HCT116 (cell line): ENCODE measurements at regions not wholly inside any gene's neighbourhood (a gene's known extent, or its start where the extent isn't known, plus 50 kb on each side); places are given as distances from the start of the nearest gene placed in this dataset.

Source experiments
- ATAC-seq: fragments of 200-7000 bp; cut with Tn5 transposase; 2 replicates; pipeline ENCODE4 v1.9.1; 2020; ENCODE audit warnings: mild to moderate bottlenecking, moderate library complexity
- BruUV-seq: library from RNA; stranded (reverse); fragments of 400-500 nt; replicated peaks from 2 replicates; lab custom pipeline; 2021; lab: Mats Ljungman, UMichigan
- CTCF ChIA-PET: fragments of 300-600 bp; sonication (Branson Sonifier 250); formaldehyde crosslinking; loops from one replicate; lab custom pipeline; 2021; ENCODE audit warnings: antibody characterized with exemption; lab: Charles Lee
- POLR2A ChIA-PET: fragments of 300-600, 350-600 bp; sonication (Branson Sonifier 250); formaldehyde crosslinking; loops from one replicate; lab custom pipeline; 2021; ENCODE audit warnings: antibody characterized with exemption; lab: Charles Lee
- RAD21 ChIA-PET, 2 experiments: fragments of 300-600 bp; sonication (Branson Sonifier 250); formaldehyde crosslinking; loops; one replicate each; lab custom pipeline; 2023; ENCODE audit warnings: low total read pairs in 2 of 2; ENCODE audit not compliant: uncharacterized antibody in 2 of 2, unreplicated experiment in 2 of 2, low non-redundant PET in 1 of 2; lab: Charles Lee
- DNase-seq: peaks from one replicate; pipeline ENCODE4 v3.0.0-alpha.2; 2010; ENCODE audit warnings: low read depth, low spot score
- H2AFZ ChIP-seq: fragments of 200-600 bp; shearing (Covaris generic), sonication (generic); 2 replicates; pipeline ENCODE4 v1.6.1; 2017; ENCODE audit warnings: low read depth, mixed run types, mixed read lengths, antibody characterized with exemption, low read length; ENCODE audit not compliant: poor library complexity, severe bottlenecking
- H3K27ac ChIP-seq: 2 replicates; pipeline ENCODE4 v1.5.1; 2012; ENCODE audit warnings: low read depth, low read length
- H3K27me3 ChIP-seq: fragments of 200-600 bp; sonication (generic); 2 replicates; pipeline ENCODE4 v1.6.1; 2016; ENCODE audit warnings: mixed run types, low read length, mixed read lengths; ENCODE audit not compliant: insufficient read depth
- H3K36me3 ChIP-seq, 2 experiments: fragments of 200-500 bp in 1 of 2; fragments of 200-600 bp in 1 of 2; sonication (Bioruptor generic) in 1 of 2; sonication (generic) in 1 of 2; 2 replicates each; pipeline versions ENCODE4 v1.5.1 to v1.6.1; 2014 to 2016; ENCODE audit warnings: low read length in 2 of 2, inconsistent platforms in 1 of 2, mixed read lengths in 1 of 2, mixed run types in 1 of 2; ENCODE audit not compliant: insufficient read depth in 2 of 2, control insufficient read depth in 1 of 2
- H3K4me1 ChIP-seq, 2 experiments: fragments of 200-600 bp in 1 of 2; sonication (generic) in 1 of 2; 2 replicates each; pipeline versions ENCODE4 v1.5.1 to v1.6.1; 2012 to 2017; ENCODE audit warnings: low read length in 2 of 2, inconsistent platforms in 1 of 2, mild to moderate bottlenecking in 1 of 2, mixed read lengths in 1 of 2, mixed run types in 1 of 2, moderate library complexity in 1 of 2; ENCODE audit not compliant: insufficient read depth in 2 of 2, control insufficient read depth in 1 of 2
- H3K4me2 ChIP-seq: fragments of 200-600 bp; sonication (generic); 2 replicates; pipeline ENCODE4 v1.6.1; 2017; ENCODE audit warnings: mixed run types, low read length, mixed read lengths
- H3K4me3 ChIP-seq, 2 experiments: fragments of 200-600 bp in 1 of 2; sonication (generic) in 1 of 2; replicated peaks in 1 of 2; 2 replicates each; pipeline ENCODE4 v1.5.1; 2011 to 2016; ENCODE audit warnings: low read length in 2 of 2, control low read depth in 1 of 2, low read depth in 1 of 2, mild to moderate bottlenecking in 1 of 2, mixed read lengths in 1 of 2, mixed run types in 1 of 2
- H3K79me2 ChIP-seq: fragments of 200-600 bp; sonication (generic); 2 replicates; pipeline ENCODE4 v1.6.1; 2017; ENCODE audit warnings: mild to moderate bottlenecking, mixed run types, low read length, moderate library complexity, mixed read lengths; ENCODE audit not compliant: insufficient read depth
- H3K9ac ChIP-seq: fragments of 200-600 bp; sonication (generic); 2 replicates; pipeline ENCODE4 v1.6.1; 2016; ENCODE audit warnings: low read length, mixed read lengths
- H3K9me2 ChIP-seq: fragments of 200-600 bp; sonication (generic), shearing (Covaris generic); 2 replicates; pipeline ENCODE4 v1.6.1; 2017; ENCODE audit warnings: mixed run types, mild to moderate bottlenecking, moderate library complexity; ENCODE audit not compliant: insufficient read depth
- H3K9me3 ChIP-seq, 2 experiments: fragments of 200-500 bp in 1 of 2; fragments of 200-600 bp in 1 of 2; sonication (Bioruptor generic) in 1 of 2; sonication (generic) in 1 of 2; 2 replicates each; pipeline ENCODE4 v1.6.1; 2014 to 2017; ENCODE audit warnings: low read length in 2 of 2, mixed read lengths in 2 of 2, inconsistent platforms in 1 of 2, low read depth in 1 of 2, mild to moderate bottlenecking in 1 of 2, mixed run types in 1 of 2, moderate library complexity in 1 of 2; ENCODE audit not compliant: control insufficient read depth in 1 of 2, insufficient read depth in 1 of 2
- H4K20me1 ChIP-seq: fragments of 200-600 bp; sonication (generic), shearing (Covaris generic); 2 replicates; pipeline ENCODE4 v1.6.1; 2017; ENCODE audit warnings: mixed run types, mild to moderate bottlenecking, moderate library complexity; ENCODE audit not compliant: insufficient read depth
- ATF3 ChIP-seq: IDR thresholded peaks from 2 replicates; pipeline ENCODE4 v1.6.1; 2012
- CBX3 ChIP-seq: IDR thresholded peaks from 2 replicates; pipeline ENCODE4 v1.6.1; 2012; ENCODE audit warnings: low read depth
- CTCF ChIP-seq, 3 experiments: fragments of 200-600 bp in 1 of 3; sonication (generic) in 1 of 3; IDR thresholded peaks in 2 of 3; conservative IDR thresholded peaks in 1 of 3; 2 replicates each; pipeline ENCODE4 v1.5.1; 2012 to 2017; ENCODE audit warnings: low read depth in 2 of 3, low read length in 2 of 3, antibody characterized with exemption in 1 of 3, borderline replicate concordance in 1 of 3, control low read depth in 1 of 3, mild to moderate bottlenecking in 1 of 3, mixed read lengths in 1 of 3, mixed run types in 1 of 3, moderate library complexity in 1 of 3; ENCODE audit not compliant: insufficient read depth in 1 of 3
- POLR2A ChIP-seq: IDR thresholded peaks from 2 replicates; pipeline ENCODE4 v1.7.0; 2011; ENCODE audit warnings: borderline replicate concordance; ENCODE audit not compliant: insufficient read depth, insufficient read length; ENCODE audit errors: extremely low read depth
- POLR2AphosphoS5 ChIP-seq: IDR thresholded peaks from 2 replicates; pipeline ENCODE4 v1.6.1; 2011; ENCODE audit warnings: mild to moderate bottlenecking, low read depth, low read length, moderate library complexity
- SIN3A ChIP-seq: IDR thresholded peaks from 2 replicates; pipeline ENCODE4 v1.6.1; 2012; ENCODE audit warnings: low read depth
- SRF ChIP-seq: IDR thresholded peaks from 2 replicates; pipeline ENCODE4 v1.6.1; 2012; ENCODE audit warnings: low read depth
- YY1 ChIP-seq: IDR thresholded peaks from 2 replicates; pipeline ENCODE4 v1.6.1; 2011; ENCODE audit warnings: low read length, low read depth, moderate library complexity, mild to moderate bottlenecking; ENCODE audit not compliant: insufficient replicate concordance; ENCODE audit errors: extremely low read depth
- ZBTB33 ChIP-seq: IDR thresholded peaks from 2 replicates; pipeline ENCODE4 v1.6.1; 2011; ENCODE audit warnings: mild to moderate bottlenecking, low read length, moderate library complexity; ENCODE audit not compliant: insufficient replicate concordance; ENCODE audit errors: extremely low read depth
- ZFX ChIP-seq: fragments of 450-650 bp; IDR thresholded peaks from 2 replicates; pipeline ENCODE4 v1.6.1; 2017
- ZNF274 ChIP-seq: fragments of 200-500 bp; sonication (Bioruptor generic); IDR thresholded peaks from 2 replicates; pipeline ENCODE4 v1.6.1; 2014; ENCODE audit warnings: mild to moderate bottlenecking, low read depth, low read length, inconsistent platforms
- intact Hi-C: fragments of 100-400 bp; cut with micrococcal nuclease; formaldehyde crosslinking; loops from 2 replicates; pipeline ENCODE4 v1.10.0; 2022

GRCh38 chr13:68007576-68007975, 777.4 kb upstream of the PCDH9 start:
- DNase-seq (no peak), ATAC-seq (no peak)
- TF ChIP-seq CBX3: no peak
- no peak for TF ChIP-seq YY1
- TF ChIP-seq ATF3: no peak
- TF ChIP-seq POLR2AphosphoS5: no peak
- no peak for TF ChIP-seq SIN3A
- TF ChIP-seq ZBTB33: no peak
- no peak for TF ChIP-seq ZFX
- no peak for TF ChIP-seq POLR2A
- TF ChIP-seq ZNF274: no peak
- no peak for TF ChIP-seq SRF
- TF ChIP-seq CTCF (IDR thresholded peaks at IDR 0.05 in 2 of 3, conservative IDR thresholded peaks at IDR 0.05 in 1 of 3; ENCODE audit: borderline replicate concordance in 1 of 3, insufficient read depth in 1 of 3, low read depth in 2 of 3, low read length in 2 of 3): no peak
- H3K4me1 ChIP-seq: no peaks in the 10 kb centered on the region
- H3K79me2 ChIP-seq: no peaks in the 10 kb centered on the region
- no peak overlapping the region for H3K4me3 ChIP-seq
- H4K20me1 ChIP-seq: no peaks in the 10 kb centered on the region
- H3K9ac ChIP-seq: no peak overlapping the region
- H3K9me3 ChIP-seq: no peaks in the 10 kb centered on the region
- CTCF ChIA-PET: no interaction called here
- BruUV-seq: no TSS peak
- intact Hi-C loops: no loop called here
- H3K27me3 ChIP-seq: no peaks in the 10 kb centered on the region
- RAD21 ChIA-PET: no interaction called here
- H3K36me3 ChIP-seq: no peaks in the 10 kb centered on the region
- no peak overlapping the region for H3K4me2 ChIP-seq
- no peak overlapping the region for H2AFZ ChIP-seq
- POLR2A ChIA-PET: no interaction called here
- no peaks in the 10 kb centered on the region for H3K9me2 ChIP-seq
- no peak overlapping the region for H3K27ac ChIP-seq
